ENCODE measurements at regions not wholly inside any gene's neighbourhood (a gene's known extent, or its start where the extent isn't known, plus 50 kb on each side); places are given as distances from the start of the nearest gene placed in this dataset.
A peak's percentile ranks its signal among the peaks of the same experiment; 100 is the strongest.

DNA sequence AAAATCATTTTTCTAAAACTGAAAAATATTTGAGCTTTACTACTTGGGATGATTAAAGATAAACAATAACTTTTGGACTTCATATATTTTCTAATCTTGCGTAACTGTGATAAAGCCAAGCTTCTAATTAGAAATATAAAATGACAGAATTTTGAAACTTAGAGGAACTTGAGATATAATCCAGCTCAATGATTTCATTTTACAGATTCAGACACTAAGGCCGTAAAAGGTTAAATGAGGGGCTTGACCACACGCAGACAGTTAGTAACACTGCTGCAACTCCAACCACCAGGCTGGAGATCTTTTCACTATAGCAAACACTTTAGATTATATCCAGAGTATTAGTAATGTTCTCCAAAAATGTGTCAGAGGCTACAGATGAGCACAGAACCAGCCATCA lies 445.5 kb downstream of the ZEB2 start:
- DNase-seq (ENCODE audit: extremely low read depth in 1 of 4, low spot score in 3 of 4) (no peak), FAIRE-seq (no peak), ATAC-seq (no peak)
- Histone ChIP-seq H3K27me3 (ENCODE audit: control insufficient read depth in 2 of 2, insufficient read depth in 2 of 2, low read length in 2 of 2) (no peaks in the 10 kb centered on the region), H3K4me2 (ENCODE audit: insufficient read depth, low read length) (no peak overlapping the region), H2AFZ (ENCODE audit: low read depth, low read length) (no peak overlapping the region), H3K27ac (ENCODE audit: extremely low read depth, low read depth, low read length) (no peak overlapping the region), H3K9me3 (replicated peaks; ENCODE audit: control insufficient read depth, insufficient read depth, low read depth, low read length) (no peaks in the 10 kb centered on the region), H4K20me1 (replicated peaks; ENCODE audit: control insufficient read depth, insufficient read depth, low read length) (no peaks in the 10 kb centered on the region), H3K4me3 (no peak overlapping the region), H3K79me2 (ENCODE audit: control insufficient read depth, insufficient read depth, low read length) (no peaks in the 10 kb centered on the region), H3K36me3 (ENCODE audit: control insufficient read depth, insufficient read depth, low read length) (no peaks in the 10 kb centered on the region), H3K4me1 (replicated peaks in 1 of 2; ENCODE audit: control insufficient read depth in 2 of 2, insufficient read depth in 2 of 2, low read length in 2 of 2) (no peaks in the 10 kb centered on the region), H3K9me1 (ENCODE audit: control insufficient read depth, insufficient read depth, low read length) (no peaks in the 10 kb centered on the region), H3K9ac (ENCODE audit: insufficient read depth in 1 of 2, low read depth in 2 of 2, low read length in 2 of 2) (no peak overlapping the region)
- ChIA-PET CTCF (ENCODE audit: low intra/inter-chr PET ratio) (no interaction called here), POLR2A (interaction anchor here (0.8 to 2.2 kb wide), 2 partner anchors 9 to 15 kb away, joined by 3 to 6 read pairs; no protein-coding TSS in a partner anchor)
- WGBS (ENCODE audit: insufficient coverage, low coverage, missing lambda C conversion rate), result 92% methylated on average over 3 of the region's 3 CpGs
- intact Hi-C loops (cut with micrococcal nuclease), result no loop called here
- BruUV-seq (replicated peaks), result no TSS peak
- in situ Hi-C loops (cut with MboI), result no loop called here
- TF ChIP-seq TRIM28 (IDR thresholded peaks at IDR 0.05), result no peak
- no peak for TF ChIP-seq CEBPG (CRISPR knock-in tag; IDR thresholded peaks at IDR 0.05)
- 0 out of 4 replicates have a peak, but pooled peaks of 1 of the 2 experiments have one; percentile 22 for TF ChIP-seq CEBPG (tag; conservative IDR thresholded peaks at IDR 0.05 in 1 of 2, IDR thresholded peaks at IDR 0.05 in 1 of 2)
- TF ChIP-seq CEBPB (tag; IDR thresholded peaks at IDR 0.05), result peak; percentile 49

GRCh38 chr2:144071461-144071860 lies 448.5 kb downstream of the ZEB2 start:
- 55% methylated on average over 4 of the region's 4 CpGs for WGBS (ENCODE audit: insufficient coverage, low coverage, missing lambda C conversion rate)
- peak in 1 of 4 experiments; percentile 9 for DNase-seq (ENCODE audit: extremely low read depth in 1 of 4, low spot score in 3 of 4)
- Histone ChIP-seq H3K27me3 (ENCODE audit: control insufficient read depth in 2 of 2, insufficient read depth in 2 of 2, low read length in 2 of 2) (no peaks in the 10 kb centered on the region), H3K9me1 (ENCODE audit: control insufficient read depth, insufficient read depth, low read length) (no peaks in the 10 kb centered on the region), H3K4me2 (ENCODE audit: insufficient read depth, low read length) (no peak overlapping the region), H3K27ac (ENCODE audit: extremely low read depth, low read depth, low read length) (no peak overlapping the region), H3K4me3 (no peak overlapping the region), H3K36me3 (ENCODE audit: control insufficient read depth, insufficient read depth, low read length) (no peaks in the 10 kb centered on the region), H2AFZ (ENCODE audit: low read depth, low read length) (no peak overlapping the region), H4K20me1 (replicated peaks; ENCODE audit: control insufficient read depth, insufficient read depth, low read length) (no peaks in the 10 kb centered on the region), H3K4me1 (replicated peaks in 1 of 2; ENCODE audit: control insufficient read depth in 2 of 2, insufficient read depth in 2 of 2, low read length in 2 of 2) (no peaks in the 10 kb centered on the region), H3K9me3 (replicated peaks; ENCODE audit: control insufficient read depth, insufficient read depth, low read depth, low read length) (no peaks in the 10 kb centered on the region), H3K9ac (ENCODE audit: insufficient read depth in 1 of 2, low read depth in 2 of 2, low read length in 2 of 2) (no peak overlapping the region), H3K79me2 (ENCODE audit: control insufficient read depth, insufficient read depth, low read length) (no peaks in the 10 kb centered on the region)
- CTCF ChIA-PET (ENCODE audit: low intra/inter-chr PET ratio), result interaction anchor here (0.7 kb wide), 1 partner anchor 866 kb away, joined by 3 read pairs; no protein-coding TSS in a partner anchor
- intact Hi-C loops (cut with micrococcal nuclease), result no loop called here
- no peak for FAIRE-seq
- in situ Hi-C loops (cut with MboI), result no loop called here
- POLR2A ChIA-PET, result no interaction called here
- no peak for ATAC-seq
- TF ChIP-seq, protein P1, sequence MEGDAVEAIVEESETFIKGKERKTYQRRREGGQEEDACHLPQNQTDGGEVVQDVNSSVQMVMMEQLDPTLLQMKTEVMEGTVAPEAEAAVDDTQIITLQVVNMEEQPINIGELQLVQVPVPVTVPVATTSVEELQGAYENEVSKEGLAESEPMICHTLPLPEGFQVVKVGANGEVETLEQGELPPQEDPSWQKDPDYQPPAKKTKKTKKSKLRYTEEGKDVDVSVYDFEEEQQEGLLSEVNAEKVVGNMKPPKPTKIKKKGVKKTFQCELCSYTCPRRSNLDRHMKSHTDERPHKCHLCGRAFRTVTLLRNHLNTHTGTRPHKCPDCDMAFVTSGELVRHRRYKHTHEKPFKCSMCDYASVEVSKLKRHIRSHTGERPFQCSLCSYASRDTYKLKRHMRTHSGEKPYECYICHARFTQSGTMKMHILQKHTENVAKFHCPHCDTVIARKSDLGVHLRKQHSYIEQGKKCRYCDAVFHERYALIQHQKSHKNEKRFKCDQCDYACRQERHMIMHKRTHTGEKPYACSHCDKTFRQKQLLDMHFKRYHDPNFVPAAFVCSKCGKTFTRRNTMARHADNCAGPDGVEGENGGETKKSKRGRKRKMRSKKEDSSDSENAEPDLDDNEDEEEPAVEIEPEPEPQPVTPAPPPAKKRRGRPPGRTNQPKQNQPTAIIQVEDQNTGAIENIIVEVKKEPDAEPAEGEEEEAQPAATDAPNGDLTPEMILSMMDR (IDR thresholded peaks at IDR 0.05 in 2 of 3, conservative IDR thresholded peaks at IDR 0.05 in 1 of 3; ENCODE audit: insufficient read depth in 2 of 3, low read depth in 1 of 3, low read length in 3 of 3), result peak in 2 of 3 experiments; percentile 13 to 22; a peak in 3 of 6 replicates
- no peak for TF ChIP-seq L3MBTL2 (IDR thresholded peaks at IDR 0.05)
- peak in 1 of 2 experiments; percentile 31; a peak in 1 of 4 replicates for TF ChIP-seq RAD21 (CRISPR knock-in tag; conservative IDR thresholded peaks at IDR 0.05 in 1 of 2, IDR thresholded peaks at IDR 0.05 in 1 of 2)
- no peak for TF ChIP-seq ATF7 (IDR thresholded peaks at IDR 0.05)
- no peak for TF ChIP-seq SMARCC2 (IDR thresholded peaks at IDR 0.05; ENCODE audit: low read depth)
- no peak for TF ChIP-seq DIDO1 (tag; IDR thresholded peaks at IDR 0.05; ENCODE audit: low read depth)
- no TSS peak for BruUV-seq (replicated peaks)
